Bronchial epithelial cell (primary cell): ENCODE measurements at regions not wholly inside any gene's neighbourhood (a gene's known extent, or its start where the extent isn't known, plus 50 kb on each side); places are given as distances from the start of the nearest gene placed in this dataset.

ENCODE experiments used
- DNase-seq: peaks from one replicate; pipeline ENCODE4 v3.0.0-alpha.2; 2010; ENCODE audit warnings: low read depth
- FAIRE-seq: peaks from 2 replicates; lab custom pipeline; 2011; peaks lifted over from hg19 to GRCh38; lab: Jason Lieb, UNC
- H3K27me3 ChIP-seq: 2 replicates; pipeline ENCODE4 v1.5.1; 2011; ENCODE audit warnings: low read length; ENCODE audit not compliant: control insufficient read depth, insufficient read depth
- H3K36me3 ChIP-seq: 2 replicates; pipeline ENCODE4 v1.5.1; 2011; ENCODE audit warnings: low read length; ENCODE audit not compliant: control insufficient read depth, insufficient read depth
- H3K4me3 ChIP-seq: 2 replicates; pipeline ENCODE4 v1.5.1; 2011; ENCODE audit warnings: mild to moderate bottlenecking, low read depth, low read length, control low read depth
- CTCF ChIP-seq: IDR thresholded peaks from 2 replicates; pipeline ENCODE4 v1.5.1; 2011; ENCODE audit warnings: mild to moderate bottlenecking, moderate library complexity, low read length, control low read depth, inconsistent platforms; ENCODE audit not compliant: insufficient read depth, severe bottlenecking

DNA sequence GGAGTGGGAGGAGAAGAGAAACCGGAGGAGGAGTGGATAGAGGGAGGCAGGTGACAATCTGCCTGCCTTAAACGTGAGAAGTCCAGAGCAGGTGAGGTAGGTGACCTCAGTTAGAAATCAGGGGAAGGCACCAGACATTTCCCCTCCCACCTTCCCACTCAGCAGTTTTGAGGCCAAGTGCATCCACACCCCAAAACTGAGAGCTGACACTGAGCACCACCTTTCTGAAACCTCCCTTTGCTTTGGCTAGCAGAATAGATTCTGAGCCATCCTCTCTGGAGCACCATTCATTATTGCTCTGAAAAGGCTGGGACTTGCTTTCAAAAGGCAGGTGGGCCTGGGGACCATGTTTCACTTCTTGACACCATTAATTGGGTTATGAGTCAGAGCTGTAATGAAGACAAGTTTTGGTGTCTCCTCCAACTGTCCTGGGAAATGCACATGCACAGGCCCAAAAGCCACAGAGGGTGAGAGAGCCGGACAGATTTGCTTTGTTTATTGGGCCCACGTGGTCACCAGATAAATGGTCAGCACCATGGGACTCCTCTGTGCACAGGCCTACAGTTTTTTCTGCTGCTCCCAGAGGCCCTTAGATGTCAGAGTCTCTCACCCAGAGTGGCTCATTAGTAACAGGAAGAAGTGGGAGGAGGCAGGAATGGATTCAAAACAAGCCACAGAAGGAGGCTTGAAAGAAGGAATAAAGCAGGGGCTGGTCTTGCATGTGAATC is 314.7 kb downstream of the TLE1 start:
- DNase-seq (peak; percentile 41), FAIRE-seq (no peak)
- Histone ChIP-seq H3K4me3 (no peak overlapping the region), H3K27me3 (no peaks in the 10 kb centered on the region), H3K36me3 (no peaks in the 10 kb centered on the region)
- TF ChIP-seq CTCF = no peak

DNA sequence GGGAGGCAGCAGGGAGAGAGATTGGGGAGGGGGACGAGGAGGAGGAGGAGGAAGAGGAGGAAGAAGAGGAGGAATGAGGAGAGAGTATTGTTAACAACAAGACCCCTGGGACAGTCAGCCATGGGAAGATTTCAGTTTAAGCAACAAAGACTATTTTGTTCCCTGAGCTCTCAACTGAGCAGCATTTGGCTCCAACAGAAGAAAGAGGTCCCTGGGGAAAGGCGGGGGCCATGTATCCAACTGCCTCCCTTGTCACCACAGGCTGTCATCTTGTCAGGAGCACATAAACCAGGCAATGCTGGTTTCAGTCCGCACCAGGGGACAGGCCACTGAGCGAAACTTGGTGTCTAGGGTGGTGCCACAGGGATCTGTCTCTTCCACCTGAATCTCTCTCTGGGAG is 316.1 kb downstream of the TLE1 start:
- DNase-seq (no peak), FAIRE-seq (no peak)
- no peak for TF ChIP-seq CTCF
- no peak overlapping the region for H3K4me3 ChIP-seq
- no peaks in the 10 kb centered on the region for H3K27me3 ChIP-seq
- no peaks in the 10 kb centered on the region for H3K36me3 ChIP-seq

- H3K4me3 ChIP-seq = no peak overlapping the region
- H3K27me3 ChIP-seq = no peaks in the 10 kb centered on the region
- TF ChIP-seq CTCF = no peak
- no peak for DNase-seq
- no peaks in the 10 kb centered on the region for H3K36me3 ChIP-seq
- FAIRE-seq = no peak
These were observed 316.6 kb downstream of the TLE1 start for GRCh38 chr9:81372628-81373191.

DNA sequence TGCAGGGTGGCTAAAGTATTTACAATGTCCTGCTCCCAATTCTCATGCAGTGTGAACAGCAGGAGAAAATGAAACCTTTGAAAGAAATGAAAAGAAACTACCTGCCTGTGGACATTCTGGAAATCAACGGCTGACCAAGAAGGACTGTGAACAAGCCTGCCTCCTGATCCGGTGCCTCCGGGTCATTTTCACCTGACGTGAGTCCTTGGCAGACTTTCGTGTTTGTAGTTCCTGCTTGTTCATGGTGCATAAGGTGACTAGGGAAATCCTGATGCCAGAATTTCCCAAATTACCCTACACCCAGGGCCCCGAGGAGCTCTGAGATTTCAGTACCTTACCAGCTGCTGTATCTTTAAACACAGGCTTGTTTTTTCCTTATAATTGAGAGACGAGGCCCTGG is 317.5 kb downstream of the TLE1 start:
- Histone ChIP-seq H3K36me3 (no peaks in the 10 kb centered on the region), H3K4me3 (no peak overlapping the region), H3K27me3 (no peaks in the 10 kb centered on the region)
- DNase-seq (no peak), FAIRE-seq (no peak)
- no peak for TF ChIP-seq CTCF

DNA sequence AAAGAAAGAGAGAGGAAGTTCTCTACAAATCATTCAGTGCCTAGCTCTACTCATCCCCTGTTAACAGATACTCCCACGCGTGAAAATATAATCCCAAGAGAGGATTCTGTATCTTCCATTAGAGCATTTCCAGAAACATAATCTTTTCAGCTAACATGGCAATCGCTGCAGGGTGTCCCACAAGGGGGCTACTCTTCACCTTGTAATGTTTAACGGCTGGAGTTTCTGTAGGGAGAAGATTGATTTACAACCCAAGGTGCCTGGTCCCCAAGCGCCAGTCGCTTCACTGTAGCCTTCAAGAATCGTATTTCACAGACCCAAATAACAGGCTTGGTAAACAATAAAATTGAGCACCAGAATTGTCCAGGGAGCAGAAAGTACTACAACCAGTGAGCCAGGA is 318.7 kb downstream of the TLE1 start:
- no peak for DNase-seq
- no peaks in the 10 kb centered on the region for H3K27me3 ChIP-seq
- no peak for TF ChIP-seq CTCF
- FAIRE-seq = no peak
- no peak overlapping the region for H3K4me3 ChIP-seq
- no peaks in the 10 kb centered on the region for H3K36me3 ChIP-seq

GRCh38 chr9:81370096-81370495 is 319.3 kb downstream of the TLE1 start:
- H3K27me3 ChIP-seq = no peaks in the 10 kb centered on the region
- FAIRE-seq (no peak), DNase-seq (no peak)
- no peaks in the 10 kb centered on the region for H3K36me3 ChIP-seq
- TF ChIP-seq CTCF = no peak
- H3K4me3 ChIP-seq = no peak overlapping the region
